ENCODE measurements at regions not wholly inside any gene's neighbourhood (a gene's known extent, or its start where the extent isn't known, plus 50 kb on each side); places are given as distances from the start of the nearest gene placed in this dataset.

DNA sequence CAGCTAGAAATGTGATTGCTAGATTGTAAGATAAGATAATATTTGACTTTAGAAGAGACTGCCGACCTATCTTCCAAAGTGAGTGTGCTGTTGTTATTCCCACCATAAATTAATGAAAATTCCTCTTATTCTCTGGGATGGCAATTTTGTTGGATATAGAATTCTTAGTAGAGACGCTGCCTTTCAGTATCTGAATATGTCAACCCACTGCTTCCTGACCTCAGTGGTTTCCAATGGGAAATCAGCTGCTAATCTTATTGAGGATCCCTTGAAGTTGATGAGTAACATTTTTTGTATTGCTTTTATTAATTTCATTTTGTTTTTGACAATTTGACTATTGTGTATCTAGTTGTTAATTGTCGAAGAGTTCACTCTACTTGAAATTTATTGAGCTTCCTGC lies 313.0 kb downstream of the BMP2 start:
- no peak for DNase-seq (ENCODE audit: low spot score)

DNA sequence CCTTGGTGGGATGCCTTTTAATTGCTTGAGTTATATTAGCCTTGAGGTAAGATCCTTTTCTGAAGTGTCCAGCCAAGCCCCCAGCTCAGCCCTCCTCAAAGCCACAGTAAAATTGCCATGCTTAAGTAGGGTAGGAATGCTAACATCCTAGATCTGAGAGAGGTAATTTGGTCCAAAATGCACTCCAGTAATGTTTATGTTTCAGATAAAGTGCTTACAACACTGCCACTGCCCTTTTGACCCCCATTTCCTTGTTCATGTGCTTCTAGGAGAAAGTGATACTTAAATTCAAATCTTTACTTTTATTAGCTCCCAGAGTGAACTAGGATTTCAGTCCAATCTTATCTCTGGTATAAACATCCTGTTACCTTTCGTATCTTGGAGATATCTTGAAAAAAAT lies 318.0 kb downstream of the BMP2 start:
- peak; percentile 57 for DNase-seq (ENCODE audit: low spot score)

DNA sequence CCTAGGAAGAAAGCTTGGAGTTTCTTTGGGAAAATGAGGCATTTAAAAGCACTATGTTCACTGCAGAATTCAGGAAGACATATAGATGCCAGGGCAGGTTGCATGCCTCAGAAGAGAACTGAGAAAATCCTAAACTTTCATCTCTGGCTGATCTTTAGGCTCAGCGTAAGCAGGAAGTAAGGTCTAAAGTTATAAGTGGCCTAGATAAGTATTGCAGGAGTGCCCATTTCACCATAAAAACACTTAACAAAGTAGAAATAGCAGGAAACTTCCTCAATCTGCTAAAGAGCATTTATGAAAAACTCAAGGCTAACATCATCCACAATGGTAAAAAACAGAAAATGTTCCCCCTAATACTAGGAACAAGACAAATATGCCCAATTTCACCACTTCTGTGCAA lies 320.3 kb downstream of the BMP2 start:
- no peak for DNase-seq (ENCODE audit: low spot score)

DNA sequence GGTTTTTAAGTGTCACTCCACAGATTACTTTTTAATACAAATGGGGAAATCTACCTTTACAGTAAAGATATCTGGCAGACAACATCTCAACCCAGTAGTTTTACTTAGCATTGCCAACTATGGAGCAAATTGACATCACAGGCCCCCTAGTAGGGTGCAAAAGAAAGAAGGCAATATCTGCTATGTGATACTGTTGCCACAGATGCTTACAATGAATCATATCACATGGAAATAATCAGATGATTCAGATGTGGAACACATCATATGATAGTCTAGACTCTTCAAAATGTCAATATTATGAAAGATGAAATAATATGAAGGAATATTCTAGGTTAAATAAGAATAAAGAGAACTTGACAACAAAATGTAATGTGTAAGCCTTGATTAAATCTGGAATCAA lies 322.5 kb downstream of the BMP2 start:
- no peak for DNase-seq (ENCODE audit: low spot score)

DNA sequence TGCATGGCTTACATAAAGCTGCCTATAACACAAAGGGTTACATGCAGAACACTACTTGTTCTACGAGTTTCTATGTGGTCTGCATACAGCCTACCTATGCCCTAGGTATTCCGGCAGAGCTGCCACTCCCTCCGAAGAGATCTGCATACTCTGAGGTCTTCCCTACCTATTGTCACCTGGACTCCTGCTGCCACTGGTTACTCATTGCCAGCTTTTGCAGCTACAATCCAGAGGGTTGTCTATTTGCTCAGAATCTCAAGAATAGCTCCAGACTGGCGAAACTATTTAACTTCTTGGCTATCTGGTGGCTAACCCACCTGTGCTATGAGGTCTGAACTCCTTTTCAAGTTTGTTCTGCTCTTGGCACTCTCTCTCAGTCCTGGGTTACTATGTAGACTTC lies 323.3 kb downstream of the BMP2 start:
- DNase-seq (ENCODE audit: low spot score), result no peak

DNA sequence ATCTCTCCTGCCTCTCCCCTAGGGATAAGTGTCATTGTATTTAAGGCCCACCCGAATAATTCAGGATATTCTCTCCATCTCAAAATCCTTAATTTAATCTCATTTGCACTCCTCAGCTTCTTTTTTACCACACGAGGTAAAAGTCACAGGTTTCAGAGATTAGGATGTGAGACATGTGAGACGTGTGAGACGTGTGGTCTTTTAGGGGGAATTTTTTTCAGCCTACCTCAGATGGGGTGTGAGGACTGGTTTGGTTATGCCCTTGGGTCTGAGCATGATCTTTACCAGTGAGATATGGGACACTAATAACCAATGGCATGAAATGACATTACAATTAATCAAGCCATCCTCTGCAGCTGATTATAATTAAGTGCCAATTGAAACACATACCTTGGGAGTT lies 324.2 kb downstream of the BMP2 start:
- no peak for DNase-seq (ENCODE audit: low spot score)

DNA sequence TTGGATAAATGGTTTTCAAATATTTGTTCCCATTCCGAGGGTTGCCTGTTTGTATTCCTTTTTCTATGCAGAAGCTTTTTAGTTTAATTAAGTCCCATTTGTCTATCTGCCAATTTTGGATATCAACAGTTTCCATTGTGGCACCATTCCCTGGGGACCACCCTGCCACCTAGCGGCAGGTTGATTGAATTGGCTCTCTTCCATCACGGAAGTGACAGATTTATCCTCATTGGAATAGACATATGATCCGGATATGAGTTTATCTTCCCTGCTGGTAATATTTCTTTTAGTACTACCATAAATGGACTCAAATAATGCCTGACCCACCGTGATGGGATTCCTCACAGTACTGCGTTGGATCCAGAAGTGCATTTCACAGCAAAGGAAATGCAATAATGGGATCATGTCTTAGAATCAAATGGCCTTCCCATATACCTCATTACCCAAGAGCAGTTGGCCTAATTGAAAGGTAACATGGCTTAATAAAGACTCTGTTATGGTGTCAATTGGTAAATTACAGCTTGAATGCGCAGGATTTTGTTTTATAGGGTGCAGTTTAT lies 327.0 kb downstream of the BMP2 start:
- DNase-seq (ENCODE audit: low spot score), result peak; percentile 53

DNA sequence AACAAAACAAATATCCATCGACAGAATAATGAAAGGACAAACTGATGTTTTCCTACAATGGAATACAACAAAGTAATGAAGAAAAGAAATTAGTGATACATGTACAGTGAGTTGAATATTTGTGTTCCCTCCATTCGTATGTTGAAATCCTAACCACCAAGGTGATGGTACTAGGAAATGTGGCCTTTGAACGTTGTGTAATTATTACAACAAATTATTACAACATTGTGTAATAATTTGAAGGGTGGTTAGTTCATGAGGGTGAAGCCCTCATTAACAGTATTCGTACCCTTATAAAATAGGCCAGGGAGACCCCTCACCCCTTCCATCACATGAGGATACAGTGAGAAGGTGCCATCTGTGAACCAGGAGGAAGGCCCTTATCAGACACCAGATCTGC lies 339.4 kb downstream of the BMP2 start:
- no peak for DNase-seq (ENCODE audit: low spot score)

DNA sequence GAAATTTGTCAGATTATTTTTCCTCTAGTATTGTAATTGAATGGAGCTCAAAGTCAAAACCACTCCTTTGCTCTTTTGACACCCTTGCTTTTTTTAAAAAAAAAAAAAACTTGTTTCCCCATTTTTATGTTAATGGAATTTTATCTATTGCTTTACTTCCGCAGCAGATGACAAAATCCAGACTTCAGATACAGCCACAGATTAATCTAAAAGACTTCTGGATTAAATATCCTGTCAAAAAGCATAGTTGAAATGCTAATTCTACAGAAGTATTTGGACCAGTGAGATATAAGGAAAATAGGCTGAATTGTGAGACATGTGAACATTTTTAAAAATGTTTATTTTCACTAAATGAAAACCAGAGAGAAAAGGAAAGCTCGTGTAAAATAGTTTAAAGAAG lies 341.4 kb downstream of the BMP2 start:
- DNase-seq (ENCODE audit: low spot score), result no peak

DNA sequence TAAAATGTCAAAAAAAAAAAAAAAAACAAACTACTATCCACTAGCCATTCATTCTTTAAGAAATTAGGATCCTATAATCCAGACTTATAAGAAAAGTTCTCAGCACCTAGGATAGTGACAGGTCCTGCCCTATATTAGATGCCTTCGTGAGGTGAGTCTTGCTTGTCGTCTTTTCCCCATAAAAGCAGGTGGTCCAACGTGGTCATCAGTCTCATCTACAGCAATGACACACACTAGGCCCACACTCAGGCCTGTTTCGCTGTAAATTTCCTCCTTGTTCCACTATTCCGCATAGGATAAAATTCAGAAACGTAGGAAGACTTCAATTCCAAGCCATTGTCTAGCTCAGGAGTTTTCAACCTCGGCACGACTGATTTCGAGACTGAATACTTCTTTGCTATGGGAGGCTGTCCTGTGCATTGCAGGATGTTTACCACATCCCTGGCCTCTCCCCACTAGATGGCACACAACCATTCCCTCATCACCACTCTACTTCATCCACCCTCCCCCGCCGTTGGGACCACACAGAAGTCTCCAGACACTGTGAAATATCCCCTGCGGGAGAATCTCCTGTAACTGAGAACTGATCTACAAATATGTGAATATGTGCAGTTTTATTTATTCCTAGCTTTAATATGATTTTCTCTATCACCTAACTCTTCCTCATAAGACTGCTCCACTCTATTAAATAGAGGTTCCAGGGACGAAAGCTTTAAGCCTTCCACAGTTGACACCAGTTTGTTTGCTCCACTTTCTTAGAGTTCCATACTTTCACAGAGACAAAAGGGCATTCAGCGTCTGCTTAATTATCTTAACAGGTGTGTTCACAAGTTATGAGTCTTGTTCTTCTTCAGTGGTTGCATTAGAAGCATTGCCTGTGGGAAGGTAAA lies 346.3 kb downstream of the BMP2 start:
- peak; percentile 63 for DNase-seq (ENCODE audit: low spot score)

DNA sequence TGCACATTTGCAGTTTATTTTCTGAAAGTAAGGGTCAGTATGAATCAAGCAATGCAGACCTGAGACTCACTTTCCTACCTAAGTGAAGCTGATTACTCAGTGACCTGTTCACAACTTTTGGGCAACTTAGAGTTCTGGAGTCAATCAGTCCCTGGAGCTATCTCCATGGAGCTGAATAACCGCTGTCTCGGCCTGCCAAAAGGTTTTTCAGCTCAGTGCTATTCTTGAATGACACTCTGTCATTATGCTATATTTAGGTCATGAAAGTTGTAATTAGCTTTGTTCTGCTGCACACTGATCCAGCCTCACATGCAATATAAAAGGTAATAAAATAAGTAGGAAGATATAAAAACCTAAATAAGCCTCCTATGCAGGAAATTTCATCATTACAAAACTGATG lies 356.0 kb downstream of the BMP2 start:
- DNase-seq (ENCODE audit: low spot score), result no peak

DNA sequence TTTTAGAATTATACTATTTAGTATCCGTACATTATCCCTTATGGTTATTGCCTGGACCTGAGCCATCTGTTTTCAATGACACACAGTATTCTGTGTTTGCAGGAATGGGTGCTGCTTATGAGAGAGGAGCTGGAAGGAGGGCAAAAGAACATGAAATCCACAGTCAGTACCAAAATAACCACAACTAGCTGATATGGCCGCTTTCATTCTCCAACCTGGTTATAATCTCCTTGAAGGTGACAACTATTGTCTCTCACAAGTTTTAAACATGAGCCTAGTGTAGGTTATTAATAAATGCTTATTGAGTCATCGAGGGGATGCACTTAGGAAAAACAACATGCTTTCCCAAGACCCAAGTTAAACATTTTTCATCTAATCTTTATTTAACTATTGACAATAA lies 356.6 kb downstream of the BMP2 start:
- no peak for DNase-seq (ENCODE audit: low spot score)

DNA sequence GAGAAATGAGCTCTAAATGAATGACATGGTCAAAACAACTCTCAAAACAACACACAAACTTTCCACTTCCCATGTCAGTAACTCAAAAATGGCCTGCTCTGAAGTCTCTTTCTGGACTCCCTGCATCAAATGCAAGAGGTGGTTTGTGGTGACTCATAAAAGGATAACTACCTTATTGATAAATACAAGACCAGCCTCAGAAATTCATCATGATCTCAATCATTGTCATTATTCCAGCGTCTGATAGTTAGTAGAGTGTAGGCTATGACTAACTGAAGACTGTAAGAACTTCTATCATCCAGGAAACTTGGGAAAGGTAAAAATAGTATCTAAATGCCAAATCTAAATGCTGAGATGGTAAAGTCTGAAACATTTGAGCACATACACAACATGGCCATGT lies 369.4 kb downstream of the BMP2 start:
- DNase-seq (ENCODE audit: low spot score), result no peak

DNA sequence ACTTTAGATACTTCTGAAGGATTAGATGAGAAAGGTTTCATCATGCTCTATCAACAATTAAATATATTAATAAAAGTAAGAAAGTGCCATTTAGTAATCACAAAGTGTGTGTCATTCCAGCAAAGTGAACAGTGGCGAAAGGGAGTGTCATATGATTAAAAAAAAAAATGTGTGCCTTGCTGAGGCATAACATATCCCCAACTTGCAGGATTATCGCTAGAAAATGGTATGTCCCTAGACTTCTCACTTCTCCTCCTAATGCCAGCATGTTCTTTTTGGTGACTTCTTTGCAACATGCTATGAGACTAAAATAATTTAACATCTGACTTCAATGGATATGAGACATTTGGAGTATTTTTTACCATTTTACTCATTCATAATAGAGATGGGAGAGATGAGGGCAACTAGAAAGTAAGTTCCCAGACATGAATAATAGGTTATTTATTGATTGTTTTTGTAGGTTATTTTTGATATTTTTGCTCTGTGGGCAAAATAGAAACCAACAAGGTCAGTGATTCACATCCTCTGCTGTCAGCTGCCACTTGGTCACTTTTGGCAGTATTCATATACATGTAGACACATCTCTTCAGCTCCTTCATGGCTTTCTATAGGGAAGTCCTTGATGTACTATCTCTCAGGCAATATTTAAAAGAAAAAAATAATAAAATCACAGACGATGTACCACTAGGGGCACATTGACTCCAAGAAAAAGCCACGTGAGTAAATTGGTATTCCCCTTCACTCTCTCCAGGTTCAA lies 370.1 kb downstream of the BMP2 start:
- DNase-seq (ENCODE audit: low spot score), result no peak

DNA sequence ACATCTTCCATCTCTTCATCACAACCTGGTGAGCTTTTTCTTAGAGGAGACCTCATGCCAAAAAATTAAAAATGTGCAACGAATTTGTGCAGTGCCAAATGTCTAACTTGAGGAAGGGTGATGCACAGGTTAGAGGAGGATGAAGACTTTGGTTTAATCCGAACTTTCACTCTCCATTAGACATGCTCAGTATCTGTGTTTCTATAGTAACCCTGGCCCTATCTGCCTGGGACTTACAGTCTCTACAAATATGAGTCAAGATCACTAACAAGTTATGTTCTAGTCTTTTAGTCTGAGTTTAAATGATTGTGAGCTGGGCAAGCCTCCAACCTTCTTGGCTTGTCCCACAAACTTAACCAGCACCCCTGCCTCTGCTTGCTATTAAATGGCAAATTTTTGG lies 377.0 kb downstream of the BMP2 start:
- DNase-seq (ENCODE audit: low spot score), result no peak

DNA sequence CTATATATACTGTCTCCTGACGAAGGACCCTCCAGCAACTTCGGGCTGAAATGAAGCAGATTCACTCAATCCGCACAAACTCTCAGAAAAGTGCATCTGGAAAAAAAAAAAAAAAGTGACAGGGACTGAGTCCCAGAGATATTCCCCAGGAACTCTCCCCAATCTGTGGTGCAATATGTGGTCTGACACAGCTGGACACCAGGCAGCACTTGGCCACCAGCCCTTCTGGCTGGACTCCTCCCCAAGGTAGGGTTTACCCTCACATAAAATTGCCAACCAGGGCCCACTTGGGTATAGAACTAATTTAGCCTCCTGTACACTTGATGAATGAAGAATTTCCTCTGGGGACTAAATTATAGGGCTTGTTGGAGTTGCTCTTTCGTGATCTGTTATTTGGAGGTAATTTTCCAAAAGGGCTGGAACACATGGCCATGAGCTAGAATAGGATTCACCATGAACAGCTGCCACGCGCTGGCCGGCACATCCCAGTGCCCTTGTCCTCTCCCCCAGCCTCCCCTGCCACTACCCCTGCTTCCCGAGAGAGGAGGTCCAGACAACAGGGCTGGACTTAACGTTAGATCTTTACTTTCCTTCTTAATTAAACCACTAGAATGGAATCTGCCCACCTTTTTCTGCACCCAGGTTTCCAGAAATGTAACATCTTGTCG lies 379.2 kb downstream of the BMP2 start:
- no peak for DNase-seq (ENCODE audit: low spot score)

DNA sequence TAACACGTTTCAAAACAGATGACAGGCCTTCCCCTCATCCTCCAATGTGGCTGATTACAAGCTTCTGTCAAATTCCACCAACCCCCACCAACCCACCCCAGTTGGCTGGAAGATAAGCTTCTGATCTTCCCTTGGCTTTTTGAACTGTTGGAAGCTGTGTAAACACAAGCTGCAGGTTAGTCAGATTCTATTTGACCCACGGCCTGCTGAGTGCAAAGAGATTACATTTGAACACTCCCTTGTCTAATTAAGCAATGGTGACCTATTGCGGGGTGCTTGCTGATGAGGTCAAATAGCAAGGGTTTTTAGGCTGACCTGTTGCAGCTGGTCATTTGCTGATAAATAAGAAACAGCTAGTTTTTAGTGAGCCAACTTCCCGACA lies 379.7 kb downstream of the BMP2 start:
- no peak for DNase-seq (ENCODE audit: low spot score)

DNA sequence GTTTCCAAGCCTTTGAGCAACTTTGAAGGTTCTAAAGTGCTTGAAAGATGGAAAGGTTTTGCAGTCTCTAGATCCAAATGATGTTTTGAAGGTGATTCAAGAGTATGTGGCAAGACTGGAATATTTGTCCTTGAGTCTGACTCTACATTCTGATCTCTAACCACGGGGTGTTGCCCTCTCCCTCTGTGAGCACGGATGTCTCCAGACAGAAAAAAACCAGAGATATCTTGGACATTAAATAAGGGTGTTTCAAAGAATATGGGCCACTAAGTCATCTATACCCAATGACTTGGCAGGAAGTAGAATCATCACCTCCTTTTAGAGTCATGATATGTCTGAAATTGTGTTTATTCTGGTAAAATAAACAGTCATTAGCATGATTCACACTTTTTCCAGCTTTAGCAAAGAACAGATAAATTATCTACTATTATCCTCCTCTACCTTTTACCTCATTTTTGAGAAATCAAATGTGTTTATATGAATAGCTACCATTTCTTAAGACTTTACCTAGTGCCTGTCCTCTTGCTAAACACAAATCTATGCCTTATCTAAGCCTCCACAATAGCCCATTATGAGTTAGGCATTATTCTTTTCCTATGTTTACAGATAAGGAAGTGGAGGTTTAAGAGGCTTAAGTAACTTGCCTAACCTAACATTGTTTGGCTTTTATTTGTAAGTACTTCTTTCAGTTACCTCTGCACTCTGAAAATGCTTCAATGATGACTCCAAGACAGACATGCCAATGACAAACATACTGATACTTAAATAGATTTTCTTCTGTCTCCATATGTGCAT lies 384.4 kb downstream of the BMP2 start:
- DNase-seq (ENCODE audit: low spot score), result peak; percentile 17

DNA sequence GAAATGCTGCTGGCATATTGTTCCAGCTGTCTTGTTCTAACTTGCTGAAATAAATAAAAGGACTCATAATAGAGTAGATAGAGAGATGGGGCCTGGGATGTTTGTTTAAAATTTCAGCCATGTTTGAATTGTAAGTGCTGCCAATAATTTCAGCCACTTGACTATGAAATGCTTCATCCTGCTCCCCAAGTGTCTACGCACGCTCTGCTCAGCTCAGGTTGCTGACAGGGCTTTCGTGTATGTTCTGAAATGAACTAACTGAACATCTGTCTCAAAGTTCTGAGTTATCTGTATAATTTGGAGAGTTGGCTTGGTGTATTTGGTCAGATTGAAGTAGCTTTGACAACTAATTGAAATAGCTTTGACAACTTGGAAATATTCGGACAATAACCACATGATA lies 387.8 kb downstream of the BMP2 start:
- DNase-seq (ENCODE audit: low spot score), result no peak

DNA sequence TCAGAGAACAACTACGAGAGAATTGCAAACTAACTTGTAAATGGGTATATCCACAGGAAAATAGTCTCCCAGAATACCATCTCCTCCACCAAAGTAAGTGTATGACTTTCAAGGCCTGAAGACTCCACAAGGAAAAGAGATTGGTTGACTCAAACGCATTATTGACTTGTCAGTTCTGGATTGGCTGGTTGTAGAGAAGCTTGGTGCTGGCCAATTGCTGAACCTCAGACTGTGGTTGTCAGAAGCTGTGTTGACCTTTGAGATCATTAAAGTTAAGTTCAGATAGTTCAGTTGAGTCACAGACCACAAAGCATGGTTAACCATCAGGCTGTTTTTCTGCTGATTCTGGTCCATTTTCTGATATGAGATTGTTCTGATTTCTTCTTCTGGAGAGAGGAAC lies 388.3 kb downstream of the BMP2 start:
- DNase-seq (ENCODE audit: low spot score), result no peak

DNA sequence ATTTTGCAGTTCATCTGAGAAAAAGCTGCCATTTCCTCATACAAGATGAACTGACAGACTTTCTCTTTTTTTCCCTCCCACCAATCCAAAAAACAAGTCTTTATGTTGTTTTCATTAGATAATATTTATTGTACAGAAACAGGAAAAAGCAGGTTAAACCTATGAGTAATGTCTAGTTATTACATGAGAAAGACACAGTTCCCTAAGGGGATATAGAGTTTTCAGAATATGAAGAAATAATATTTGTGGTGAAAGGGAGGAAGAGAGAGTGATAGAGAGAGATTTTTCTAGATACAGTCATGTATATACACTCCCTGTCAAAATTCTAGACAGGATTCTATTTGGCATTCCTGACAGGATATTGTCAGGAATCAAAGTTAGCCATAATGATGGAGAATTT lies 392.4 kb downstream of the BMP2 start:
- no peak for DNase-seq (ENCODE audit: low spot score)

DNA sequence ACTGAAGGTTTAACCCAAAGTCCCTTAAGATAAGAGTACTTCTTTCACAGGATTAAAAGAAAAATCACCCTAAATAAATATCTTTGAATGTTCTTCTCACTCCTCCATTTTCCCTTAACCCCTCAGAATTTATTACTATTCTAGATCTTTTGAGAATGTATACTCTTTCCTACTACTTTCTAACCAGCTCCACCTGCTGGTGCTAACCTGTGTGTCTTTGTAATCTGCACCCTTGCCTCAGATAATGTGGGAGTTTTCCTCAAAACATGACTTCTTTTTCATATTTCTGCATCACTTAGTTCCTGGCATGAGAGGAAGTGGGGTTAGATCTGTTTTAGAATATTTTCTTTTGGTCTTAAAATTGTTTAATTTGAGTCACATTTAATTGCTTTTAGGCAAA lies 394.2 kb downstream of the BMP2 start:
- peak; percentile 15 for DNase-seq (ENCODE audit: low spot score)

All from H4 (cell line).